Suprapubic skin (tissue), 4 donors: ENCODE measurements at regions not wholly inside any gene's neighbourhood (a gene's known extent, or its start where the extent isn't known, plus 50 kb on each side); places are given as distances from the start of the nearest gene placed in this dataset.

ENCODE experiments used
- DNase-seq, 2 donors: peaks; one replicate each; pipeline ENCODE4 v3.0.0-alpha.2; 2019; ENCODE audit warnings: low spot score in 2 of 2
- H3K27ac ChIP-seq: fragments of 200-600 bp; sonication (generic); one replicate; pipeline ENCODE4 v1.5.1; 2019
- H3K27me3 ChIP-seq: fragments of 200-600 bp; sonication (generic); one replicate; pipeline ENCODE4 v1.5.1; 2019
- H3K36me3 ChIP-seq: fragments of 200-600 bp; sonication (generic); one replicate; pipeline ENCODE4 v1.5.1; 2019
- H3K4me1 ChIP-seq: fragments of 200-600 bp; sonication (generic); one replicate; pipeline ENCODE4 v1.5.1; 2019
- H3K4me3 ChIP-seq: fragments of 200-600 bp; sonication (generic); one replicate; pipeline ENCODE4 v1.5.1; 2019; ENCODE audit warnings: mild to moderate bottlenecking
- H3K9me3 ChIP-seq: fragments of 200-600 bp; sonication (generic); one replicate; pipeline ENCODE4 v1.5.1; 2019
- CTCF ChIP-seq, 2 donors: fragments of 200-600 bp in 1 of 2; fragments of 450-650 bp in 1 of 2; sonication (generic) in 1 of 2; IDR thresholded peaks; one replicate each; pipeline ENCODE4 v1.5.1; 2016 to 2019; ENCODE audit warnings: antibody characterized with exemption in 2 of 2, mild to moderate bottlenecking in 1 of 2, moderate library complexity in 1 of 2
- EP300 ChIP-seq: sonication (generic); formaldehyde crosslinking; IDR thresholded peaks from one replicate; pipeline ENCODE4 v1.6.1; 2017; ENCODE audit warnings: antibody characterized with exemption
- POLR2A ChIP-seq, 2 donors: fragments of 450-650 bp; IDR thresholded peaks; one replicate each; pipeline ENCODE4 v1.6.1; 2017; ENCODE audit warnings: antibody characterized with exemption in 2 of 2, mild to moderate bottlenecking in 2 of 2, moderate library complexity in 2 of 2
- POLR2AphosphoS5 ChIP-seq, 3 donors: sonication (generic); formaldehyde crosslinking; IDR thresholded peaks; one replicate each; pipeline ENCODE4 v1.6.1; 2017; ENCODE audit warnings: antibody characterized with exemption in 3 of 3
- WGBS: methylation state at CpG from one replicate; pipeline ENCODE4 v1.1.5; 2018; 5-methylcytosine and 5-hydroxymethylcytosine counted together

GRCh38 chr5:168218746-168219145 is 72.7 kb upstream of the WWC1 start:
- 45% methylated on average over 9 of the region's 9 CpGs for WGBS
- Histone ChIP-seq H3K27ac (no peak overlapping the region), H3K27me3 (no peaks in the 10 kb centered on the region), H3K36me3 (no peaks in the 10 kb centered on the region), H3K9me3 (no peaks in the 10 kb centered on the region), H3K4me3 (no peak overlapping the region), H3K4me1 (no peaks in the 10 kb centered on the region)
- no peak for DNase-seq
- no peak for TF ChIP-seq POLR2AphosphoS5 (IDR thresholded peaks at IDR 0.05)
- TF ChIP-seq EP300, result no peak
- TF ChIP-seq POLR2A (IDR thresholded peaks at IDR 0.05), result no peak
- no peak for TF ChIP-seq CTCF (IDR thresholded peaks at IDR 0.05)

GRCh38 chr5:168219515-168220410 is 71.7 kb upstream of the WWC1 start:
- no peaks in the 10 kb centered on the region for H3K4me1 ChIP-seq
- 35% methylated on average over 8 of the region's 8 CpGs for WGBS
- no peak for TF ChIP-seq POLR2A (IDR thresholded peaks at IDR 0.05)
- peak; percentile 80 to 83 for TF ChIP-seq CTCF (IDR thresholded peaks at IDR 0.05)

GRCh38 chr5:168224085-168224484 is 67.4 kb upstream of the WWC1 start:
- Histone ChIP-seq H3K36me3 (no peaks in the 10 kb centered on the region), H3K27ac (no peak overlapping the region), H3K27me3 (peaks cover 9% of the 10 kb centered on the region), H3K4me1 (no peaks in the 10 kb centered on the region), H3K4me3 (no peak overlapping the region), H3K9me3 (no peaks in the 10 kb centered on the region)
- no peak for DNase-seq
- WGBS, result 64% methylated on average over 5 of the region's 5 CpGs
- TF ChIP-seq POLR2AphosphoS5 (IDR thresholded peaks at IDR 0.05), result no peak
- no peak for TF ChIP-seq POLR2A (IDR thresholded peaks at IDR 0.05)
- no peak for TF ChIP-seq EP300
- no peak for TF ChIP-seq CTCF (IDR thresholded peaks at IDR 0.05)

More at GRCh38 chr5:168219515-168220410, 71.7 kb upstream of the WWC1 start:
- Histone ChIP-seq H3K36me3 (no peaks in the 10 kb centered on the region), H3K27me3 (peaks cover 4% of the 10 kb centered on the region), H3K9me3 (no peaks in the 10 kb centered on the region), H3K27ac (no peak overlapping the region), H3K4me3 (peak overlapping the region; percentile 12)
- no peak for DNase-seq

GRCh38 chr5:168226012-168226411 is 65.4 kb upstream of the WWC1 start:
- H3K4me3 ChIP-seq, result no peak overlapping the region

More at GRCh38 chr5:168226012-168226411, 65.4 kb upstream of the WWC1 start:
- Histone ChIP-seq H3K36me3 (no peaks in the 10 kb centered on the region), H3K9me3 (no peaks in the 10 kb centered on the region), H3K27ac (no peak overlapping the region), H3K27me3 (peaks cover 9% of the 10 kb centered on the region), H3K4me1 (no peaks in the 10 kb centered on the region)
- no peak for TF ChIP-seq EP300
- TF ChIP-seq CTCF (IDR thresholded peaks at IDR 0.05), result no peak
- 99% methylated on average over 10 of the region's 10 CpGs for WGBS
- DNase-seq, result no peak
